ENCODE measurements at regions not wholly inside any gene's neighbourhood (a gene's known extent, or its start where the extent isn't known, plus 50 kb on each side); places are given as distances from the start of the nearest gene placed in this dataset.

- DNase-seq: no peak
These were observed 87.3 kb upstream of the THBS1 start for GRCh38 chr15:39493424-39494067.

- no peak for DNase-seq
These were observed 86.4 kb upstream of the THBS1 start for GRCh38 chr15:39494462-39494861.

GRCh38 chr15:39495871-39496840 lies 84.7 kb upstream of the THBS1 start:
- no peak for DNase-seq

- no peak for DNase-seq
These were observed 83.7 kb upstream of the THBS1 start for GRCh38 chr15:39497016-39497758.

GRCh38 chr15:39497759-39498565 lies 82.9 kb upstream of the THBS1 start:
- DNase-seq: no peak

- no peak for DNase-seq
These were observed 82.2 kb upstream of the THBS1 start for GRCh38 chr15:39498629-39499028.

- no peak for DNase-seq
These were observed 81.8 kb upstream of the THBS1 start for GRCh38 chr15:39499042-39499441.

GRCh38 chr15:39499681-39500080 lies 81.2 kb upstream of the THBS1 start:
- no peak for DNase-seq

- DNase-seq: no peak
These were observed 79.4 kb upstream of the THBS1 start for GRCh38 chr15:39501366-39502081.

GRCh38 chr15:39502082-39502447 lies 78.8 kb upstream of the THBS1 start:
- no peak for DNase-seq

GRCh38 chr15:39502611-39503195 lies 78.2 kb upstream of the THBS1 start:
- DNase-seq: no peak

- no peak for DNase-seq
These were observed 77.4 kb upstream of the THBS1 start for GRCh38 chr15:39503526-39503925.

- no peak for DNase-seq
These were observed 76.1 kb upstream of the THBS1 start for GRCh38 chr15:39504808-39505207.

- DNase-seq: no peak
These were observed 74.7 kb upstream of the THBS1 start for GRCh38 chr15:39506146-39506545.

GRCh38 chr15:39508536-39508935 lies 72.3 kb upstream of the THBS1 start:
- DNase-seq: no peak

GRCh38 chr15:39510001-39510701 lies 70.7 kb upstream of the THBS1 start:
- DNase-seq: no peak

GRCh38 chr15:39511000-39511915 lies 69.6 kb upstream of the THBS1 start:
- no peak for DNase-seq

GRCh38 chr15:39511916-39512260 lies 69.0 kb upstream of the THBS1 start:
- DNase-seq: no peak
